A549 (cell line): ENCODE measurements at regions not wholly inside any gene's neighbourhood (a gene's known extent, or its start where the extent isn't known, plus 50 kb on each side); places are given as distances from the start of the nearest gene placed in this dataset.
"Not testable (repeated sequence)": the region's sequence is repeated elsewhere in the genome, so short reads cannot be mapped to it uniquely, and the experiment has no call there.

ENCODE experiments used
- ATAC-seq, 2 experiments: fragments of 200-7000 bp in 1 of 2; fragments of >200 bp in 1 of 2; cut with Nextera tagmentation in 1 of 2; cut with Tn5 transposase in 1 of 2; 3 replicates each; pipeline versions ENCODE4 v1.8.0 to v1.9.1; 2018 to 2020; ENCODE audit warnings: mild to moderate bottlenecking in 1 of 2, moderate library complexity in 1 of 2
- CTCF ChIA-PET: fragments of 300-600 bp; sonication (Branson Sonifier 250); formaldehyde crosslinking; extraction: SDS; loops from one replicate; lab custom pipeline; 2021; ENCODE audit warnings: antibody characterized with exemption, inconsistent platforms; lab: Yijun Ruan, JAX
- POLR2A ChIA-PET: fragments of 350-600 bp; formaldehyde crosslinking; extraction: SDS; loops from one replicate; lab custom pipeline; 2021; ENCODE audit warnings: antibody characterized with exemption, inconsistent platforms; lab: Yijun Ruan, JAX
- DNase-seq, 2 experiments: peaks; one replicate each; pipeline versions ENCODE4 v3.0.0 to v3.0.0-alpha.2; 2011 to 2016; ENCODE audit warnings: low read depth in 1 of 2, low spot score in 1 of 2
- FAIRE-seq: peaks from 2 replicates; lab custom pipeline; 2011; peaks lifted over from hg19 to GRCh38; lab: Jason Lieb, UNC
- H3K27ac ChIP-seq, 2 experiments: fragments of >200 bp; sonication (Bioruptor Twin); formaldehyde crosslinking; 3 replicates each; pipeline ENCODE4 v1.5.1; 2016 to 2017
- H3K4me1 ChIP-seq: fragments of >200 bp; sonication (Bioruptor Twin); formaldehyde crosslinking; 3 replicates; pipeline ENCODE4 v1.6.1; 2016
- H3K4me2 ChIP-seq: fragments of >200 bp; sonication (Bioruptor Twin); formaldehyde crosslinking; 3 replicates; pipeline ENCODE4 v1.6.1; 2016
- H3K4me3 ChIP-seq: fragments of >200 bp; sonication (Bioruptor Twin); formaldehyde crosslinking; 3 replicates; pipeline ENCODE4 v1.5.1; 2016
- H3K9me3 ChIP-seq: fragments of >200 bp; sonication (Bioruptor Twin); formaldehyde crosslinking; 3 replicates; pipeline ENCODE4 v1.6.1; 2016
- CBX8 ChIP-seq: fragments of 200-600 bp; sonication (generic); IDR thresholded peaks from 2 replicates; pipeline ENCODE4 v1.6.1; 2016
- CHD2 ChIP-seq: fragments of 150-350 bp; IDR thresholded peaks from 2 replicates; pipeline ENCODE4 v1.6.1; 2014; ENCODE audit warnings: low read length; ENCODE audit not compliant: partially characterized antibody
- CHD4 ChIP-seq: fragments of 200-600 bp; sonication (generic); IDR thresholded peaks from 2 replicates; pipeline ENCODE4 v1.6.1; 2016; ENCODE audit warnings: antibody characterized with exemption, mild to moderate bottlenecking, borderline replicate concordance
- EP300 ChIP-seq, 2 experiments: fragments of >200 bp; sonication (Bioruptor Twin); formaldehyde crosslinking; IDR thresholded peaks; 2 replicates in 1 of 2; 3 replicates in 1 of 2; pipeline ENCODE4 v1.6.1; 2016 to 2017
- ESRRA ChIP-seq: fragments of 150-350 bp; IDR thresholded peaks from 2 replicates; pipeline ENCODE4 v1.6.1; 2014; ENCODE audit warnings: mild to moderate bottlenecking, low read length, borderline replicate concordance
- FOSL2 ChIP-seq, 2 experiments: fragments of 450-650 bp in 1 of 2; fragments of >200 bp in 1 of 2; sonication (Bioruptor Twin) in 1 of 2; formaldehyde crosslinking; IDR thresholded peaks; 2 replicates each; pipeline versions ENCODE4 v1.5.0 to v1.6.1; 2016 to 2020; ENCODE audit warnings: mild to moderate bottlenecking in 1 of 2, moderate library complexity in 1 of 2
- FOXS1 ChIP-seq: fragments of 250-450 bp; sonication (Bioruptor Pico); IDR thresholded peaks from 2 replicates; pipeline ENCODE4 v1.5.0; 2020; ENCODE audit warnings: mild to moderate bottlenecking, moderate library complexity
- HDAC2 ChIP-seq: fragments of 200-600 bp; sonication (generic); IDR thresholded peaks from 2 replicates; pipeline ENCODE4 v1.6.1; 2016
- HEYL ChIP-seq: fragments of 250-450 bp; sonication (Bioruptor Pico); IDR thresholded peaks from 2 replicates; pipeline ENCODE4 v1.8.0; 2021; ENCODE audit warnings: mild to moderate bottlenecking, moderate library complexity
- HOXA7 ChIP-seq: fragments of 250-450 bp; sonication (Bioruptor Pico); IDR thresholded peaks from 2 replicates; pipeline ENCODE4 v1.5.0; 2020; ENCODE audit warnings: mild to moderate bottlenecking, moderate library complexity
- HOXB5 ChIP-seq: fragments of 250-450 bp; sonication (Bioruptor Pico); IDR thresholded peaks from 2 replicates; pipeline ENCODE4 v1.5.0; 2020; ENCODE audit warnings: mild to moderate bottlenecking, moderate library complexity
- JUNB ChIP-seq: fragments of >200 bp; sonication (Bioruptor Twin); formaldehyde crosslinking; IDR thresholded peaks from 2 replicates; pipeline ENCODE4 v1.6.1; 2016
- MAZ ChIP-seq: fragments of 150-350 bp; IDR thresholded peaks from 2 replicates; pipeline ENCODE4 v1.6.1; 2014; ENCODE audit warnings: antibody characterized with exemption, low read depth, low read length, borderline replicate concordance
- NR3C1 ChIP-seq: fragments of >200 bp; sonication (Bioruptor Twin); formaldehyde crosslinking; IDR thresholded peaks from 3 replicates; pipeline ENCODE4 v1.6.1; 2017
- PHF8 ChIP-seq: fragments of 200-600 bp; sonication (generic); IDR thresholded peaks from 2 replicates; pipeline ENCODE4 v1.6.1; 2016; ENCODE audit warnings: low read depth, mild to moderate bottlenecking, antibody characterized with exemption, moderate library complexity, borderline replicate concordance
- POLR2A ChIP-seq: IDR thresholded peaks from 2 replicates; pipeline ENCODE4 v1.6.1; 2012; ENCODE audit warnings: mild to moderate bottlenecking, low read length
- RCOR1 ChIP-seq: fragments of 150-350 bp; IDR thresholded peaks from 2 replicates; pipeline ENCODE4 v1.6.1; 2014; ENCODE audit warnings: antibody characterized with exemption, low read length, low read depth
- RFX5 ChIP-seq: fragments of 450-650 bp; IDR thresholded peaks from 2 replicates; pipeline ENCODE4 v1.7.1; 2014; ENCODE audit warnings: antibody characterized with exemption, mild to moderate bottlenecking, moderate library complexity
- ZC3H11A ChIP-seq: fragments of 450-650 bp; IDR thresholded peaks from 2 replicates; pipeline ENCODE4 v1.6.1; 2014; ENCODE audit warnings: antibody characterized with exemption, mild to moderate bottlenecking
- ZNF302 ChIP-seq: fragments of 250-450 bp; sonication (Bioruptor Pico); IDR thresholded peaks from 2 replicates; pipeline ENCODE4 v1.9.0; 2021; ENCODE audit warnings: inconsistent platforms, mild to moderate bottlenecking, moderate library complexity
- ZSCAN20 ChIP-seq: fragments of 250-450 bp; sonication (Bioruptor Pico); IDR thresholded peaks from 2 replicates; pipeline ENCODE4 v1.8.0; 2022; ENCODE audit warnings: mild to moderate bottlenecking, moderate library complexity
- WGBS: methylation state at CpG from one replicate; pipeline ENCODE4 v1.1.6; 2017; ENCODE audit errors: missing lambda C conversion rate; 5-methylcytosine and 5-hydroxymethylcytosine counted together
- TF ChIP-seq, protein P1 (sequence below): fragments of 200-600 bp; sonication (generic); IDR thresholded peaks from 2 replicates; pipeline ENCODE4 v1.6.1; 2016; ENCODE audit warnings: antibody characterized with exemption, mild to moderate bottlenecking, moderate library complexity
- TF ChIP-seq, protein P2 (sequence below): IDR thresholded peaks from 2 replicates; pipeline ENCODE4 v1.6.1; 2012
- TF ChIP-seq, protein P3 (sequence below): fragments of 450-650 bp; IDR thresholded peaks from 2 replicates; pipeline ENCODE4 v1.6.1; 2014; ENCODE audit warnings: antibody characterized with exemption
- TF ChIP-seq, protein P4 (sequence below): fragments of 250-450 bp; sonication (Bioruptor Pico); IDR thresholded peaks from 2 replicates; pipeline ENCODE4 v1.5.0; 2020; ENCODE audit warnings: low read depth, mild to moderate bottlenecking, moderate library complexity
- TF ChIP-seq, protein P5 (sequence below): IDR thresholded peaks from 2 replicates; pipeline ENCODE4 v1.6.1; 2012

DNA sequence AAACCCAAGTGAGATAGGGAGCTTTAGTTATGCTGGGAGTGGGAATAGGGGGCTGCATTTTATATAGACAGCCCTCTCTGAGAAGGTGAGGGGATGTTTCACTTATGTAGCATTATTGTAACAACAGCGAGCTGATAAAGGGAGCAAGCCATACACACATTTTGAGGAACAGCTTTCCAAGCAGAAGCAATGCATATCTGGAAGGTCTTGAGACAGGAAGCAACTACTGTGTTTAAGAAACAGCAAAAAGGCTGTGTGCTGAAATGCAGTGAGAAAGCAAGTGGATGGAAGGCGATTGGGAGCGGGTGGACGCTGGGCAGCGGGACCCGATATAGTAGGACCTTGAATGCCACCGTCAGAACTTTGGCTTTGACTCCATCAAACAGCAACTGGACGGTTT, 155.9 kb upstream of the TBL1XR1 start:
- peak overlapping the region in 1 of 2 experiments; percentile 13; a peak in 1 of 6 replicates for H3K27ac ChIP-seq
- no peak overlapping the region for H3K4me3 ChIP-seq
- H3K4me2 ChIP-seq: no peak overlapping the region
- TF ChIP-seq MAZ (no peak), ESRRA (no peak), FOXS1 (CRISPR knock-in tag) (no peak), FOSL2 (IDR thresholded peaks at IDR 0.05) (no peak), FOSL2 (CRISPR knock-in tag; IDR thresholded peaks at IDR 0.05) (no peak), HEYL (CRISPR knock-in tag) (no peak), NR3C1 (no peak), JUNB (no peak), ZC3H11A (no peak), PHF8 (no peak), HDAC2 (no peak)
- TF ChIP-seq, protein P1, sequence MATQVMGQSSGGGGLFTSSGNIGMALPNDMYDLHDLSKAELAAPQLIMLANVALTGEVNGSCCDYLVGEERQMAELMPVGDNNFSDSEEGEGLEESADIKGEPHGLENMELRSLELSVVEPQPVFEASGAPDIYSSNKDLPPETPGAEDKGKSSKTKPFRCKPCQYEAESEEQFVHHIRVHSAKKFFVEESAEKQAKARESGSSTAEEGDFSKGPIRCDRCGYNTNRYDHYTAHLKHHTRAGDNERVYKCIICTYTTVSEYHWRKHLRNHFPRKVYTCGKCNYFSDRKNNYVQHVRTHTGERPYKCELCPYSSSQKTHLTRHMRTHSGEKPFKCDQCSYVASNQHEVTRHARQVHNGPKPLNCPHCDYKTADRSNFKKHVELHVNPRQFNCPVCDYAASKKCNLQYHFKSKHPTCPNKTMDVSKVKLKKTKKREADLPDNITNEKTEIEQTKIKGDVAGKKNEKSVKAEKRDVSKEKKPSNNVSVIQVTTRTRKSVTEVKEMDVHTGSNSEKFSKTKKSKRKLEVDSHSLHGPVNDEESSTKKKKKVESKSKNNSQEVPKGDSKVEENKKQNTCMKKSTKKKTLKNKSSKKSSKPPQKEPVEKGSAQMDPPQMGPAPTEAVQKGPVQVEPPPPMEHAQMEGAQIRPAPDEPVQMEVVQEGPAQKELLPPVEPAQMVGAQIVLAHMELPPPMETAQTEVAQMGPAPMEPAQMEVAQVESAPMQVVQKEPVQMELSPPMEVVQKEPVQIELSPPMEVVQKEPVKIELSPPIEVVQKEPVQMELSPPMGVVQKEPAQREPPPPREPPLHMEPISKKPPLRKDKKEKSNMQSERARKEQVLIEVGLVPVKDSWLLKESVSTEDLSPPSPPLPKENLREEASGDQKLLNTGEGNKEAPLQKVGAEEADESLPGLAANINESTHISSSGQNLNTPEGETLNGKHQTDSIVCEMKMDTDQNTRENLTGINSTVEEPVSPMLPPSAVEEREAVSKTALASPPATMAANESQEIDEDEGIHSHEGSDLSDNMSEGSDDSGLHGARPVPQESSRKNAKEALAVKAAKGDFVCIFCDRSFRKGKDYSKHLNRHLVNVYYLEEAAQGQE: no peak
- TF ChIP-seq, protein P2, sequence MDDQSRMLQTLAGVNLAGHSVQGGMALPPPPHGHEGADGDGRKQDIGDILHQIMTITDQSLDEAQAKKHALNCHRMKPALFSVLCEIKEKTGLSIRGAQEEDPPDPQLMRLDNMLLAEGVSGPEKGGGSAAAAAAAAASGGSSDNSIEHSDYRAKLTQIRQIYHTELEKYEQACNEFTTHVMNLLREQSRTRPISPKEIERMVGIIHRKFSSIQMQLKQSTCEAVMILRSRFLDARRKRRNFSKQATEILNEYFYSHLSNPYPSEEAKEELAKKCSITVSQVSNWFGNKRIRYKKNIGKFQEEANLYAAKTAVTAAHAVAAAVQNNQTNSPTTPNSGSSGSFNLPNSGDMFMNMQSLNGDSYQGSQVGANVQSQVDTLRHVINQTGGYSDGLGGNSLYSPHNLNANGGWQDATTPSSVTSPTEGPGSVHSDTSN: no peak
- no peaks in the 10 kb centered on the region for H3K9me3 ChIP-seq
- no peak for FAIRE-seq
- CTCF ChIA-PET: no interaction called here
- peaks cover 16% of the 10 kb centered on the region for H3K4me1 ChIP-seq
- ATAC-seq: no peak
- DNase-seq: no peak
- 92% methylated on average over 8 of the region's 8 CpGs for WGBS
- POLR2A ChIA-PET: no interaction called here

DNA sequence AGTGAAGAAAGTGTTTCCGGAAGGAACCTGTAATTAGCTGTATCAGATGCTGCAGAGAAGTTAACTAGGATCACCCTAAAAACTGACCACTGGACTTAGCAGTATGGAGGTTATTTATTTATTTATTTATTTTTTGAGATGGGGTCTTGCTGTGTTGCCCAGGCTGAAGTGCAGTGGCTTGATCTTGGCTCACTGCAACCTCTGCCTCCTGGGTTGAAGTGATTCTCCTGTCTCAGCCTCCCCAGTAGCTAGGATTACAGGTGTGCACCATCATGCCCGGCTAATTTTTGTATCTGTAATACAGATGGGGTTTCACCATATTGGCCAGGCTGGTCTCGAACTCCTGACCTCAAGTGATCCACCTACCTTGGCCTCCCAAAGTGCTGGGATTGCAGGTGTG, 156.6 kb upstream of the TBL1XR1 start:
- H3K27ac ChIP-seq, H3K4me2 ChIP-seq, CTCF ChIA-PET, H3K9me3 ChIP-seq, FAIRE-seq, ATAC-seq, DNase-seq, H3K4me3 ChIP-seq, POLR2A ChIA-PET: not testable (repeated sequence)
- H3K4me1 ChIP-seq: peaks cover 23% of the 10 kb centered on the region
- WGBS: 97% methylated on average over 2 of the region's 3 CpGs

DNA sequence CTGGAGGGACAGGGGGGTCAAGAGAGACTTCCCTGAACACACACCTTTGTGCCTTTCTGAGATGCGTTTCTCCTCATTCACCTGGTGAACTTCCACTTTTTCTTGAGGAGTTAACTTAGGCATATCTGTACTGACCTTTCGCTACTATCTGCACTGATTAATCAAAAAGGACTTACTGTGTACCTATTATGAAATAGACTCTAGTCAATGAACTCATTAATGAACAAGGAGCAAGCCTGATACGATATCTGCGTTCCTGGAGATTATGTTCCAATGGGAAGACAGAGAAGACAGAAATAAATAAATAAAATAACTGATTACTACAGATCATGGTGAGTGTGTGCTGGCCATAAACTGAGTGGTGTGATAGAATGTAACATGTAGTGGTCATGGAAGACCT, 157.2 kb upstream of the TBL1XR1 start:
- ChIA-PET POLR2A (no interaction called here), CTCF (no interaction called here)
- Histone ChIP-seq H3K27ac (peak overlapping the region in 1 of 2 experiments; percentile 27; a peak in 2 of 6 replicates), H3K9me3 (no peaks in the 10 kb centered on the region), H3K4me2 (no peak overlapping the region), H3K4me3 (no peak overlapping the region), H3K4me1 (peaks cover 29% of the 10 kb centered on the region)
- 92% methylated on average over 4 of the region's 4 CpGs for WGBS
- TF ChIP-seq, protein P3, sequence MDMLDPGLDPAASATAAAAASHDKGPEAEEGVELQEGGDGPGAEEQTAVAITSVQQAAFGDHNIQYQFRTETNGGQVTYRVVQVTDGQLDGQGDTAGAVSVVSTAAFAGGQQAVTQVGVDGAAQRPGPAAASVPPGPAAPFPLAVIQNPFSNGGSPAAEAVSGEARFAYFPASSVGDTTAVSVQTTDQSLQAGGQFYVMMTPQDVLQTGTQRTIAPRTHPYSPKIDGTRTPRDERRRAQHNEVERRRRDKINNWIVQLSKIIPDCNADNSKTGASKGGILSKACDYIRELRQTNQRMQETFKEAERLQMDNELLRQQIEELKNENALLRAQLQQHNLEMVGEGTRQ: no peak
- TF ChIP-seq EP300 (IDR thresholded peaks at IDR 0.05) (no peak), HOXB5 (CRISPR knock-in tag) (no peak), RCOR1 (no peak), CHD2 (no peak), CHD4 (no peak), ESRRA (no peak), HOXA7 (CRISPR knock-in tag) (no peak), ZNF302 (CRISPR knock-in tag) (no peak), POLR2A (no peak), RFX5 (no peak), ZSCAN20 (CRISPR knock-in tag) (no peak), CBX8 (no peak)
- TF ChIP-seq, protein P4, sequence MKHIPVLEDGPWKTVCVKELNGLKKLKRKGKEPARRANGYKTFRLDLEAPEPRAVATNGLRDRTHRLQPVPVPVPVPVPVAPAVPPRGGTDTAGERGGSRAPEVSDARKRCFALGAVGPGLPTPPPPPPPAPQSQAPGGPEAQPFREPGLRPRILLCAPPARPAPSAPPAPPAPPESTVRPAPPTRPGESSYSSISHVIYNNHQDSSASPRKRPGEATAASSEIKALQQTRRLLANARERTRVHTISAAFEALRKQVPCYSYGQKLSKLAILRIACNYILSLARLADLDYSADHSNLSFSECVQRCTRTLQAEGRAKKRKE (CRISPR knock-in tag): no peak
- TF ChIP-seq, protein P5, sequence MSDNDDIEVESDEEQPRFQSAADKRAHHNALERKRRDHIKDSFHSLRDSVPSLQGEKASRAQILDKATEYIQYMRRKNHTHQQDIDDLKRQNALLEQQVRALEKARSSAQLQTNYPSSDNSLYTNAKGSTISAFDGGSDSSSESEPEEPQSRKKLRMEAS: no peak
- DNase-seq (no peak), FAIRE-seq (no peak), ATAC-seq (no peak)
